HCT116 (cell line): ENCODE measurements at regions not wholly inside any gene's neighbourhood (a gene's known extent, or its start where the extent isn't known, plus 50 kb on each side); places are given as distances from the start of the nearest gene placed in this dataset.

Experiments used
- CEBPB ChIP-seq: IDR thresholded peaks from 2 replicates; pipeline ENCODE4 v1.6.1; 2012; ENCODE audit warnings: low read depth
- CTCF ChIP-seq, 3 experiments: fragments of 200-600 bp in 1 of 3; sonication (generic) in 1 of 3; IDR thresholded peaks in 2 of 3; conservative IDR thresholded peaks in 1 of 3; 2 replicates each; pipeline ENCODE4 v1.5.1; 2012 to 2017; ENCODE audit warnings: low read depth in 2 of 3, low read length in 2 of 3, antibody characterized with exemption in 1 of 3, borderline replicate concordance in 1 of 3, control low read depth in 1 of 3, mild to moderate bottlenecking in 1 of 3, mixed read lengths in 1 of 3, mixed run types in 1 of 3, moderate library complexity in 1 of 3; ENCODE audit not compliant: insufficient read depth in 1 of 3
- EZH2phosphoT487 ChIP-seq: fragments of 200-600 bp; IDR thresholded peaks from 2 replicates; pipeline ENCODE4 v1.6.1; 2018; ENCODE audit warnings: antibody characterized with exemption, borderline replicate concordance
- MAX ChIP-seq: IDR thresholded peaks from 2 replicates; pipeline ENCODE4 v1.6.1; 2012
- POLR2A ChIP-seq: IDR thresholded peaks from 2 replicates; pipeline ENCODE4 v1.7.0; 2011; ENCODE audit warnings: borderline replicate concordance; ENCODE audit not compliant: insufficient read depth, insufficient read length; ENCODE audit errors: extremely low read depth
- POLR2AphosphoS5 ChIP-seq: IDR thresholded peaks from 2 replicates; pipeline ENCODE4 v1.6.1; 2011; ENCODE audit warnings: mild to moderate bottlenecking, low read depth, low read length, moderate library complexity
- RAD21 ChIP-seq: IDR thresholded peaks from 2 replicates; pipeline ENCODE4 v1.6.1; 2012; ENCODE audit warnings: low read depth, mild to moderate bottlenecking
- REST ChIP-seq: IDR thresholded peaks from 2 replicates; pipeline ENCODE4 v1.6.1; 2012; ENCODE audit warnings: low read depth
- SP1 ChIP-seq: IDR thresholded peaks from 2 replicates; pipeline ENCODE4 v1.6.1; 2012; ENCODE audit warnings: low read depth
- YY1 ChIP-seq: IDR thresholded peaks from 2 replicates; pipeline ENCODE4 v1.6.1; 2011; ENCODE audit warnings: low read length, low read depth, moderate library complexity, mild to moderate bottlenecking; ENCODE audit not compliant: insufficient replicate concordance; ENCODE audit errors: extremely low read depth
- ZFX ChIP-seq: fragments of 450-650 bp; IDR thresholded peaks from 2 replicates; pipeline ENCODE4 v1.6.1; 2017

- TF ChIP-seq POLR2AphosphoS5, result no peak
- no peak for TF ChIP-seq CTCF (IDR thresholded peaks at IDR 0.05 in 2 of 3, conservative IDR thresholded peaks at IDR 0.05 in 1 of 3; ENCODE audit: borderline replicate concordance in 1 of 3, insufficient read depth in 1 of 3, low read depth in 2 of 3, low read length in 2 of 3)
- TF ChIP-seq CEBPB, result no peak
- TF ChIP-seq ZFX, result no peak
- TF ChIP-seq MAX, result no peak
- no peak for TF ChIP-seq POLR2A
- TF ChIP-seq YY1, result no peak
- TF ChIP-seq REST, result no peak
- no peak for TF ChIP-seq SP1
- no peak for TF ChIP-seq EZH2phosphoT487
- TF ChIP-seq RAD21, result no peak
These were observed 129.3 kb upstream of the FAM9B start for GRCh38 chrX:9163214-9163709.
